GM20000 (cell line): ENCODE measurements at regions not wholly inside any gene's neighbourhood (a gene's known extent, or its start where the extent isn't known, plus 50 kb on each side); places are given as distances from the start of the nearest gene placed in this dataset.

Source experiments
- DNase-seq: peaks from one replicate; pipeline ENCODE4 v3.0.0; 2012; ENCODE audit warnings: low spot score
- TF ChIP-seq, protein P1 (sequence below): IDR thresholded peaks from 2 replicates; pipeline ENCODE4 v1.5.1; 2012; ENCODE audit warnings: mild to moderate bottlenecking, control low read depth; ENCODE audit errors: extremely low read depth, missing control alignments

DNA sequence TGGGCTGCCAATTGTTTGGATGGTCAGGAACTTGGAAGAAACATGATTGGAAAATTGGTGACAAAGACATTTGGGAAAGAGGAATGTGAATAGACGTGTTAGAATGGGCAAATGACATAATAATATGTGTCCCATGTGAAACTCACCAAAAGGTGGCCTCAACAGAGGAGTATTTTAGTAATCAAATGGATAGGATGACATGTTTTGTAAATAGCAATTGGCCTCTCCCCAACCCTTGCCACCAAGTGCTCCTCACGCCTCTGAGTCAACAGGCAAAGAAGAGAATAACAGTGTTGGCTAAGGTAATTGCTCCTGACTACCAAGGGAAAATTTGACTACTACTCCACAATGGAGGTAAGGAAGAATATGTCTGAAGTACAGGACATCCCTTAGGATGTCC is 81.4 kb downstream of the ATXN7L3B start:
- DNase-seq: no peak
- TF ChIP-seq, protein P1, sequence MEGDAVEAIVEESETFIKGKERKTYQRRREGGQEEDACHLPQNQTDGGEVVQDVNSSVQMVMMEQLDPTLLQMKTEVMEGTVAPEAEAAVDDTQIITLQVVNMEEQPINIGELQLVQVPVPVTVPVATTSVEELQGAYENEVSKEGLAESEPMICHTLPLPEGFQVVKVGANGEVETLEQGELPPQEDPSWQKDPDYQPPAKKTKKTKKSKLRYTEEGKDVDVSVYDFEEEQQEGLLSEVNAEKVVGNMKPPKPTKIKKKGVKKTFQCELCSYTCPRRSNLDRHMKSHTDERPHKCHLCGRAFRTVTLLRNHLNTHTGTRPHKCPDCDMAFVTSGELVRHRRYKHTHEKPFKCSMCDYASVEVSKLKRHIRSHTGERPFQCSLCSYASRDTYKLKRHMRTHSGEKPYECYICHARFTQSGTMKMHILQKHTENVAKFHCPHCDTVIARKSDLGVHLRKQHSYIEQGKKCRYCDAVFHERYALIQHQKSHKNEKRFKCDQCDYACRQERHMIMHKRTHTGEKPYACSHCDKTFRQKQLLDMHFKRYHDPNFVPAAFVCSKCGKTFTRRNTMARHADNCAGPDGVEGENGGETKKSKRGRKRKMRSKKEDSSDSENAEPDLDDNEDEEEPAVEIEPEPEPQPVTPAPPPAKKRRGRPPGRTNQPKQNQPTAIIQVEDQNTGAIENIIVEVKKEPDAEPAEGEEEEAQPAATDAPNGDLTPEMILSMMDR: no peak

DNA sequence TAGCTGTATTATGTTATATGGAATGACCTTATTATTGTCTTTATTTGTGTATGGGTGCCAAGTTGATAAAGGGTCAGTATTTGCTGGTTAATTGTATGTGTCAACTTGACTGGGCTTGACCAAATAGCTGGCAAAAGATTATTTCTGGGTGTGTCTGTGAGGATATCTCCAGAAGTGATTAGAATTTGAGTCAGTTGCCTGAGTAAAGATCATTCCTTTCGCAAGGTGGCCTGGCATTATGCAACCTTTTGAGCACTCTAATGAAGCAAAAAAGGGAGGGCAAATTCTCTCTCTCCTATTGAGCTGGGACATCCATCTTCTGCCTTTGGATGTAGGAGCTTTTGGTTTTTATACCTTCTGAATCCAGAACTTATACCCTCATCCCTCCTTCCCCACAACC is 82.2 kb downstream of the ATXN7L3B start:
- TF ChIP-seq, protein P1: no peak
- no peak for DNase-seq

DNA sequence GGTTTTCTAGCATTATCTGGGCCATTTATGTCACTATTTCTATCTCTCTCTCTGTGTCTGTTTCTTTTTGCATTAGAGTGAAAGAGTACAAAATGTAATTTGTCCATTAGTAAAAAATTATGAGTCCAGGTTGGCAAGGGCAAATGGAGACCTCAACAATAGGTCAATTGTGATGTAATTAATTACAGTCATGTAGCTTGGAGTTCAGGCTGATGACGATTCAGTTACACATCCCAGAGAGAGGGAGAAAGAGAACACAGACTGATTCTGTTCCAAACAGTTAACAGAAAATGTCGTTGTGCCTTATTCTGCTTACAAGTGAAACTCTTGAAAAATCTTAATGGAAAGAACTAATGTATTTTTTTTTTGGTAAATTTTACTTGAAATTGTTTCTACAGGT is 83.3 kb downstream of the ATXN7L3B start:
- no peak for DNase-seq

DNA sequence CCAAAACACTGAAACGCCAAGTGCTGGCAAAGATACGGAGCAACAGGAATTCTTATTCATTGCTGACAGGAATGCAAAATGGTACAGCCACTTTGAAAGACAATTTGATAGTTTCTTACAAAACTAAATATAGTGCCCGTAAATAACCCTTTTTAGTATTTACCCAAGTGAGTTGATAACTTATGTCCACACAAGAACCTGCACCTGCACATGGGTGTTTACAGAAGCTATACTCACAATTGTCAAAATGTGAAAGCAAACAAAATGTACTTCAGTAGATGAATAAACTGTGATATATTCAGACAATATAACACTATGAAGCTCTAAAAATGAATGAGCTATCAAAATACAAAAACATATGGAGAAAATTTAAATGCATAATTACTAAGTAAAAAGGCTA is 86.6 kb downstream of the ATXN7L3B start:
- no peak for DNase-seq
- TF ChIP-seq, protein P1: no peak

More for the DNA sequence above, 83.3 kb downstream of the ATXN7L3B start:
- TF ChIP-seq, protein P1: no peak

DNA sequence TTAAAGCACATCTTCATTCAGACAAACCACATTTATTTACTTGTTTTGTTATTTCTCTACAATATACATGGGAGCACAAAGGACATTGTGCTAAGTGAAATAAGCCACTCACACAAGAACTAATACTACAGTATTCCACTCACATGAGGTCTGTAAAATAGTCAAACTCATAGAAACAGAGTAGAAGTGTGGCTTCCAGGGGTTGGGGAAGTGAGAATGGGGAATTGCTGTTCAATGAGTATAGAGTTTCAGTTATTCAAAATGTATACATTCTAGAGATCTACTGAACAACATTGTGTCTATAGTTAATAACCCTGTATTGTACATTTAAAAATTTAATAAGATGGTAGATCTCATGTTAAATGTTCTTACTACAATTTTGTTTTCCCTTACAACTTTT is 88.8 kb downstream of the ATXN7L3B start:
- no peak for DNase-seq
- TF ChIP-seq, protein P1: no peak

DNA sequence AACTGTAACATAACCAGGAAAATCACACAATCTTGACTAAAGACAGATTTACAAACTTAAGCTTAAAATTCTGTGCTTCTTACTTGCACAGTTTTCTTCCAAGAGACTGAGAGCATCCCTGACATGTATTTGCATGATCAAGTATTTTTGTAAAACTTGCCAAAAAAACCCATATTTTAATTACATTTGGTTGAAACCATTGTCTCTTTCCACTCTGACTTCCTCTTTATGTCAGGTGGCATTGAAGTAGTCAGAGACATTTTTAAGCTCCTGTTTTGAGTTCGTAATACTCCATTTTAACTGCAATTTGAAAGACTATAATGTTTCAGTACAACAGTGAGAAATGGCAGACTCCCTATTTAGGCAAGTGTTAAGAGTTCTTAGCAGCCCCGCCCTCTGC is 103.6 kb downstream of the ATXN7L3B start:
- no peak for DNase-seq

DNA sequence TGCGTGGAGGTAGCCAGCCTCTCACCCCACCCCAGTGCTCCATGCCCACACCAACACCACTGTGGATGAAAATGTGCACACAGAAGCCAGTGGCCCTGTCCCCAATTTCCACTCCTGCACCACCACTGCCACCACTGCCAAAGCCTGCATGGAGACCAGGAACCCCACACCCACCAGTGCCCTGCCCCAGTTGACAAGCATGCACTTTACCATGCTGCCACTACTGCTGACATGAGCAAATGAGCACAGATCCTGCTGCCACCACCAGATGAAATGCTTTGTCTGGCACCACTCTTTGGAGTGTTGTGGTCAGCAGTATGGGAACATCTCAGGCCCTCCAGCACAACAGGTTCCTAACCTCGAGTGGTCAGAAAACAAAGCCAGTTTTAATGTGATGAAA is 104.1 kb downstream of the ATXN7L3B start:
- TF ChIP-seq, protein P1: no peak
- DNase-seq: no peak

More for the DNA sequence above, 103.6 kb downstream of the ATXN7L3B start:
- TF ChIP-seq, protein P1: no peak

DNA sequence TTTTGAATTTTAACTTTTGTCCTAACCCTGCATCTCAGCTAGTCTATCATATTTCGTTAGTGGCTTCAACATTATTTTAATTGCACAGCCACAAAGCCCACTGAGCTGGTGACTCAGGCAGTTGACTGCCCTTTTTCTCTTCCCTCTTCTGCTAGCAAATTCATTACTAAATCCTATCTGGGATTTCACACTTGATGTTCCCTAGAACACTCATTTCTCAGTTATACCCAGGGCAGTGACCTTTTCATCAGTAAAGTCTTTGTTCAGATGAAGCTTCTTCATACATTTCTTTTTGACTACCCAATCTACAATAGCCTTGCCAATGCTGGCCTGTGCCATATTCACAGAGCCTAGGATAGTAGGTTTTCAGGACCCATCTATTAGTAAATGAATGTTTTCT is 107.0 kb downstream of the ATXN7L3B start:
- TF ChIP-seq, protein P1: no peak
- no peak for DNase-seq
